Esophagus (tissue), 2 donors: ENCODE measurements at regions not wholly inside any gene's neighbourhood (a gene's known extent, or its start where the extent isn't known, plus 50 kb on each side); places are given as distances from the start of the nearest gene placed in this dataset.
"Not testable (repeated sequence)": the region's sequence is repeated elsewhere in the genome, so short reads cannot be mapped to it uniquely, and the experiment has no call there.

Experiments used
- H3K27ac ChIP-seq, 2 donors: one replicate each; pipeline ENCODE4 v1.5.1; 2013; ENCODE audit warnings: low read depth in 2 of 2, mild to moderate bottlenecking in 2 of 2, inconsistent platforms in 1 of 2, low read length in 1 of 2, moderate library complexity in 1 of 2
- H3K27me3 ChIP-seq, 2 donors: one replicate each; pipeline ENCODE4 v1.6.1; 2013; ENCODE audit warnings: low read length in 2 of 2, control low read depth in 1 of 2, mild to moderate bottlenecking in 1 of 2; ENCODE audit not compliant: insufficient read depth in 2 of 2, control insufficient read depth in 1 of 2
- H3K36me3 ChIP-seq, 2 donors: one replicate each; pipeline ENCODE4 v1.6.1; 2013; ENCODE audit warnings: low read length in 1 of 2; ENCODE audit not compliant: control insufficient read depth in 2 of 2, insufficient read depth in 2 of 2
- H3K4me1 ChIP-seq, 2 donors: one replicate each; pipeline ENCODE4 v1.6.1; 2013; ENCODE audit warnings: low read length in 1 of 2; ENCODE audit not compliant: control insufficient read depth in 2 of 2, insufficient read depth in 2 of 2
- H3K4me3 ChIP-seq, 2 donors: one replicate each; pipeline ENCODE4 v1.5.1; 2013; ENCODE audit warnings: low read length in 2 of 2, mild to moderate bottlenecking in 2 of 2, low read depth in 1 of 2, moderate library complexity in 1 of 2
- H3K9me3 ChIP-seq, 2 donors: one replicate each; pipeline ENCODE4 v1.6.1; 2013; ENCODE audit warnings: mild to moderate bottlenecking in 2 of 2, low read depth in 1 of 2, low read length in 1 of 2, moderate library complexity in 1 of 2; ENCODE audit not compliant: control insufficient read depth in 2 of 2, insufficient read depth in 1 of 2
- WGBS, 2 donors: extraction: QIAGEN DNeasy Blood & Tissue Kit; methylation state at CpG; one replicate each; pipeline ENCODE4 v1.1.7; 2013; 5-methylcytosine and 5-hydroxymethylcytosine counted together
- donor health status: healthy with polysubstance abuse.
- donor health status: Bipolar disorder and iron deficiency.

- WGBS, 2 donors = 74 to 89% methylated on average over 4 of the region's 4 CpGs
- no peaks in the 10 kb centered on the region for H3K9me3 ChIP-seq
- no peak overlapping the region for H3K4me3 ChIP-seq
- no peak overlapping the region for H3K27ac ChIP-seq
- H3K36me3 ChIP-seq = no peaks in the 10 kb centered on the region
- H3K27me3 ChIP-seq = no peaks in the 10 kb centered on the region
- H3K4me1 ChIP-seq = no peaks in the 10 kb centered on the region
Measured at GRCh38 chr20:4471221-4471620, 215.0 kb upstream of the PRNP start.

- WGBS, 2 donors = 35% methylated on average over 3 of the region's 3 CpGs
- H3K4me1 ChIP-seq = no peaks in the 10 kb centered on the region
- H3K27me3 ChIP-seq = no peaks in the 10 kb centered on the region
- H3K4me3 ChIP-seq = no peak overlapping the region
- H3K27ac ChIP-seq = no peak overlapping the region
- no peaks in the 10 kb centered on the region for H3K36me3 ChIP-seq
- H3K9me3 ChIP-seq = no peaks in the 10 kb centered on the region
Measured at GRCh38 chr20:4470375-4470774, 215.9 kb upstream of the PRNP start.

- Histone ChIP-seq H3K4me3 (no peak overlapping the region), H3K36me3 (no peaks in the 10 kb centered on the region), H3K27me3 (no peaks in the 10 kb centered on the region), H3K27ac (no peak overlapping the region), H3K9me3 (no peaks in the 10 kb centered on the region), H3K4me1 (no peaks in the 10 kb centered on the region)
- WGBS, 2 donors = 38 to 44% methylated on average over 4 of the region's 4 CpGs
Measured at GRCh38 chr20:4469910-4470309, 216.3 kb upstream of the PRNP start.

GRCh38 chr20:4468114-4468513, 218.1 kb upstream of the PRNP start:
- Histone ChIP-seq H3K27me3 (no peaks in the 10 kb centered on the region), H3K27ac (no peak overlapping the region), H3K36me3 (no peaks in the 10 kb centered on the region), H3K4me3 (no peak overlapping the region), H3K4me1 (no peaks in the 10 kb centered on the region), H3K9me3 (no peaks in the 10 kb centered on the region)
- 70 to 77% methylated on average over 1 of the region's 1 CpG for WGBS, 2 donors

GRCh38 chr20:4465855-4466545, 216.9 kb upstream of the ADRA1D start:
- H3K27ac ChIP-seq = no peak overlapping the region
- no peaks in the 10 kb centered on the region for H3K36me3 ChIP-seq
- 48% methylated on average over 4 of the region's 4 CpGs for WGBS, 2 donors
- no peaks in the 10 kb centered on the region for H3K9me3 ChIP-seq
- no peaks in the 10 kb centered on the region for H3K4me1 ChIP-seq
- no peak overlapping the region for H3K4me3 ChIP-seq
- no peaks in the 10 kb centered on the region for H3K27me3 ChIP-seq

- H3K9me3 ChIP-seq = no peaks in the 10 kb centered on the region
- no peak overlapping the region for H3K4me3 ChIP-seq
- no peaks in the 10 kb centered on the region for H3K27me3 ChIP-seq
- H3K27ac ChIP-seq = no peak overlapping the region
- H3K36me3 ChIP-seq = no peaks in the 10 kb centered on the region
- WGBS, 2 donors = 80 to 83% methylated on average over 1 of the region's 1 CpG
- H3K4me1 ChIP-seq = no peaks in the 10 kb centered on the region
Measured at GRCh38 chr20:4465212-4465611, 216.1 kb upstream of the ADRA1D start.

- H3K27ac ChIP-seq, H3K27me3 ChIP-seq, H3K9me3 ChIP-seq, H3K4me1 ChIP-seq, H3K36me3 ChIP-seq, H3K4me3 ChIP-seq: not testable (repeated sequence)
- WGBS, 2 donors = 65 to 69% methylated on average over 1 of the region's 1 CpG
Measured at GRCh38 chr20:4462801-4463200, 213.7 kb upstream of the ADRA1D start.

- H3K27me3 ChIP-seq = no peaks in the 10 kb centered on the region
- H3K9me3 ChIP-seq = no peaks in the 10 kb centered on the region
- no peak overlapping the region for H3K27ac ChIP-seq
- no peaks in the 10 kb centered on the region for H3K36me3 ChIP-seq
- no peaks in the 10 kb centered on the region for H3K4me1 ChIP-seq
- no peak overlapping the region for H3K4me3 ChIP-seq
Measured at GRCh38 chr20:4459081-4459480, 210.0 kb upstream of the ADRA1D start.

- 81 to 83% methylated on average over 2 of the region's 2 CpGs for WGBS, 2 donors
- no peaks in the 10 kb centered on the region for H3K36me3 ChIP-seq
- H3K9me3 ChIP-seq = no peaks in the 10 kb centered on the region
- H3K27ac ChIP-seq = no peak overlapping the region
- H3K4me1 ChIP-seq = no peaks in the 10 kb centered on the region
- H3K27me3 ChIP-seq = no peaks in the 10 kb centered on the region
- H3K4me3 ChIP-seq = no peak overlapping the region
Measured at GRCh38 chr20:4457566-4458543, 208.8 kb upstream of the ADRA1D start.
